BLaER1 (cell line): ENCODE measurements at regions not wholly inside any gene's neighbourhood (a gene's known extent, or its start where the extent isn't known, plus 50 kb on each side); places are given as distances from the start of the nearest gene placed in this dataset.
A peak's percentile ranks its signal among the peaks of the same experiment; 100 is the strongest.

Experiments
- H3K27ac ChIP-seq: shearing (Covaris generic); formaldehyde crosslinking; 2 replicates; pipeline ENCODE4 v1.8.1; 2022
- H3K27me3 ChIP-seq: shearing (Covaris generic); formaldehyde crosslinking; 2 replicates; pipeline ENCODE4 v1.8.1; 2022
- H3K36me3 ChIP-seq: shearing (Covaris generic); formaldehyde crosslinking; 2 replicates; pipeline ENCODE4 v1.8.1; 2022
- H3K4me1 ChIP-seq: shearing (Covaris generic); formaldehyde crosslinking; 2 replicates; pipeline ENCODE4 v1.8.1; 2022
- H3K4me2 ChIP-seq: shearing (Covaris generic); formaldehyde crosslinking; 2 replicates; pipeline ENCODE4 v1.8.1; 2022
- H3K4me3 ChIP-seq: shearing (Covaris generic); formaldehyde crosslinking; 2 replicates; pipeline ENCODE4 v1.8.1; 2022
- H3K9ac ChIP-seq: shearing (Covaris generic); formaldehyde crosslinking; 2 replicates; pipeline ENCODE4 v1.8.1; 2022
- H3K9me3 ChIP-seq: shearing (Covaris generic); formaldehyde crosslinking; 2 replicates; pipeline ENCODE4 v1.8.1; 2022
- H4K20me1 ChIP-seq: shearing (Covaris generic); formaldehyde crosslinking; 2 replicates; pipeline ENCODE4 v1.8.1; 2022
- Cebpa-rat ChIP-seq: shearing (Covaris generic); IDR thresholded peaks from 2 replicates; pipeline ENCODE4 v1.8.1; 2022

DNA sequence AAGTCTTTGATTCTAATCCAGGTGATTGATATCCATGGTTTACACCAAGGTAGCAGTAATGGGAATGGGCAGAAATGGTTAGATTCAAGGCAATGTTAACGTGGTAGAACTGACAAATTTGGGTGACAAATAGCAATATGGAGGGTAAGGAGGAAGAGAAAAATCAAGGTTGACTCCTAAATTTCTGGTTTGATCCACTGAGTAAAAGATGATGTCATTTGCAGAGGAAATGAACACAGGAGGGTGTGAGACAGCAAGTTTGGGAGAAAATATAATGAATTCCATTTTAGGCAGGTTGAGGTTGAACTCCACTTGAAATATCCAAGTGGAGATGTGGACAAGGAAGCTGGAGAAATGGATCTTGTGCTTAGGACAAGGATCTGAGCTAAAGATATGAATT, 170.9 kb upstream of the CAMK1G start:
- no peak overlapping the region for H3K9ac ChIP-seq
- H3K27me3 ChIP-seq = no peaks in the 10 kb centered on the region
- no peaks in the 10 kb centered on the region for H3K36me3 ChIP-seq
- no peak overlapping the region for H3K4me2 ChIP-seq
- H3K4me1 ChIP-seq = no peaks in the 10 kb centered on the region
- H3K27ac ChIP-seq = no peak overlapping the region
- H3K9me3 ChIP-seq = no peaks in the 10 kb centered on the region
- TF ChIP-seq Cebpa-rat = no peak
- H3K4me3 ChIP-seq = no peak overlapping the region
- no peaks in the 10 kb centered on the region for H4K20me1 ChIP-seq

DNA sequence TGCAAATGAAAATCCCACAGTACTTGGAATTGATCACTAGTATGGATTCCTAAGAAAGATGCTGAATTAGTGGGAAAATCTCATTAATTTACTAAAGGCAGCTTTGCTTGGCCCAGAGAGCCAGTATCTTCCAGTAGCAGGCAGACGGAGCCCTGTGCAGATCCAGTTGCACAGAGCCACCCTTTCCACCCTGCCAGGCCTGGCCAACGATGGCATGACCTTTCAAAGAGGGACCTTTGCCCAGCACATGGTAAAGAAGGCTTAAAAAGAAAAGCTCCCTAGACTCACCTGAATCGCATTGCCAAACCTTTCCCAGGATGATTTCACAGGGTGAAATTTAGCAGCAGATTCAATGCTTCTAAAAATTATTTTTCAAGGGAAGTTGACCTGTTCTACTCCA, 170.5 kb upstream of the CAMK1G start:
- Histone ChIP-seq H3K27me3 (no peaks in the 10 kb centered on the region), H3K9me3 (no peaks in the 10 kb centered on the region), H3K9ac (no peak overlapping the region), H3K4me1 (no peaks in the 10 kb centered on the region), H3K4me3 (no peak overlapping the region), H3K36me3 (no peaks in the 10 kb centered on the region), H3K27ac (no peak overlapping the region), H3K4me2 (no peak overlapping the region), H4K20me1 (no peaks in the 10 kb centered on the region)
- TF ChIP-seq Cebpa-rat = no peak

DNA sequence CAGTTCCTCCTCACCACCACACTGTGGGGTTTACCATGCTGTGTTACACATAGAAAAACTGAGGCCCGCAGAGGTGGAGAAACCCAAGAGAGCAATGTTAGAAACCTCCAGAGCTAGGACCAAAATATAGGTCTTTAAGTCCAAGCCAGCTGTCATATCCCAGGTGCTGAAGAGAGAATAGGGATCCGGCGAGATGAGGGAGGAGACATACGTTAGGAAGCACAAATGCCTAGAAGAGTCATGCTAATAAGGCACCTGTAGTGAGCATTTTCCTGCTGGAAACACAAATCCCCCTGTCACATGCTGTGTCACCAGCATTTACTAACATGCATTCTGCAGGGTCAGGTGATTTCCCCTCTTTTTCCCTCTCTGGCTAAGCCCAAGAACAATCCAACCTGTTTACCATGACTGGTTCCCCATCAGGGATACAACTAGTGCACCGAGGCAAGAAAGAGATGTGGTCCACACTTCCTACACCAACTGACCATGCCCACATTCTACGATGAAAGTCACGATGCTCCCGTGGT, 168.6 kb upstream of the CAMK1G start:
- Histone ChIP-seq H4K20me1 (no peaks in the 10 kb centered on the region), H3K27me3 (no peaks in the 10 kb centered on the region), H3K27ac (no peak overlapping the region), H3K4me2 (no peak overlapping the region), H3K9me3 (no peaks in the 10 kb centered on the region), H3K9ac (no peak overlapping the region), H3K4me1 (no peaks in the 10 kb centered on the region), H3K4me3 (no peak overlapping the region), H3K36me3 (no peaks in the 10 kb centered on the region)
- TF ChIP-seq Cebpa-rat = no peak

DNA sequence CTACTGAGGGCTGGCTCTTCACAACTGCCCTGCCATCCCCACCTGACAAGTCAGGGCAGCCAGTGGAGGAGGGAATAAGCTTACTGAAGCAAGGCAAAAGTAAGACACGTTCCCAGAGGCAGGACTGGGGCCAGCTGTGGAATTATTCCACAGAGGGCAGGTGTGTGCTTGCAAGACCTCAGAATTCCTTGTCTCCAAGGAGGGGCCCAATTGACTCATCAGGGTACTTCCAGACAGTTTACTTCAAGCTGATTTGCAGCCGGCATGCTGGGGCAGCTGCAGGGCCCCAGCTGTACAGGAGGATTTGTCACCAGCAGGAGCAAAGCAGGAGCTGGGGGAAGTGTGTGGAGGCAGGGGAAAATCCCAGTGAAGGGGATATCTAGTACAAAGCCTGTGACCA, 167.5 kb upstream of the CAMK1G start:
- no peaks in the 10 kb centered on the region for H3K4me1 ChIP-seq
- no peaks in the 10 kb centered on the region for H3K36me3 ChIP-seq
- H4K20me1 ChIP-seq = no peaks in the 10 kb centered on the region
- H3K9me3 ChIP-seq = no peaks in the 10 kb centered on the region
- no peak overlapping the region for H3K9ac ChIP-seq
- H3K4me3 ChIP-seq = no peak overlapping the region
- no peaks in the 10 kb centered on the region for H3K27me3 ChIP-seq
- no peak overlapping the region for H3K27ac ChIP-seq
- TF ChIP-seq Cebpa-rat = no peak
- no peak overlapping the region for H3K4me2 ChIP-seq

DNA sequence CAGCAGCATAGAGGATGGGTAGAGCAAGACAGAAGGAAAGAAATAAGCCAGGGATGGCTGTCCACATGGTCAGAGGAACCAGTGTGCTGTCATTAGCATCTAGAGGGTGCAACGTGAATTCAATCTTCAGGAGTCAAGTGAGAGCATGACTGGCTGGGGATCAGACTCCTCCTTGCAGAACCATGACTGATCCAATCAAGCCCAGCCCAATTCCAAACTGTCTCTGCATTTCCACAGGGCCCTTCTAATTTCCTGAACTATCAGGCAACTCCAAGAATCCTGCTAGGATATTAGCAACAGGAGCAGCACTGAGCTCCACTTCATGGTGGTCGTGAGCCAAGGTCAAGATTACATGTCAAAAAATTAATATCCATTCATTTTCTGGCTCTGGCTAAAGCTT, 166.8 kb upstream of the CAMK1G start:
- H3K9me3 ChIP-seq = no peaks in the 10 kb centered on the region
- no peak for TF ChIP-seq Cebpa-rat
- no peak overlapping the region for H3K4me2 ChIP-seq
- no peaks in the 10 kb centered on the region for H4K20me1 ChIP-seq
- H3K27me3 ChIP-seq = no peaks in the 10 kb centered on the region
- H3K27ac ChIP-seq = no peak overlapping the region
- no peak overlapping the region for H3K9ac ChIP-seq
- no peaks in the 10 kb centered on the region for H3K36me3 ChIP-seq
- no peaks in the 10 kb centered on the region for H3K4me1 ChIP-seq
- H3K4me3 ChIP-seq = no peak overlapping the region

DNA sequence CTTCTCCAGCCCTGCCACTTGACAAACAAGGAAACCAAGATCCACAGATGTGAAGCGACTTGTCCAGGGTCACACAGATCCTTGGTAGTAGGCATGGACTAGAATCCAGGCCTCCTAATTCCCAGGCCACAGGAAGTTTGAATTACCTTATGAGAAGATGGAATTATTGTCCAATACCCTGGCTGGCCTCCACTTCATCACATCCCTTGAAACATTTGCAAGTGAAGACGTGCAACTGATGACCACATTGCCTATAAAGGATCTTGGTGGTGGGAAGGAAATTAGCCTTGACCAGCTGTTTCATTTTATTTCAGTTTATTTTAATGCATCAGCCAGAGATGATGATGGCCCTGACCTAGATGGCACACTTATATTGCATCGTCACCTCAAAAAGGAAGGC, 165.8 kb upstream of the CAMK1G start:
- H3K36me3 ChIP-seq = no peaks in the 10 kb centered on the region
- no peak overlapping the region for H3K4me2 ChIP-seq
- no peaks in the 10 kb centered on the region for H3K27me3 ChIP-seq
- no peaks in the 10 kb centered on the region for H4K20me1 ChIP-seq
- no peak overlapping the region for H3K4me3 ChIP-seq
- no peaks in the 10 kb centered on the region for H3K4me1 ChIP-seq
- H3K9me3 ChIP-seq = no peaks in the 10 kb centered on the region
- no peak overlapping the region for H3K27ac ChIP-seq
- no peak overlapping the region for H3K9ac ChIP-seq
- TF ChIP-seq Cebpa-rat = no peak

DNA sequence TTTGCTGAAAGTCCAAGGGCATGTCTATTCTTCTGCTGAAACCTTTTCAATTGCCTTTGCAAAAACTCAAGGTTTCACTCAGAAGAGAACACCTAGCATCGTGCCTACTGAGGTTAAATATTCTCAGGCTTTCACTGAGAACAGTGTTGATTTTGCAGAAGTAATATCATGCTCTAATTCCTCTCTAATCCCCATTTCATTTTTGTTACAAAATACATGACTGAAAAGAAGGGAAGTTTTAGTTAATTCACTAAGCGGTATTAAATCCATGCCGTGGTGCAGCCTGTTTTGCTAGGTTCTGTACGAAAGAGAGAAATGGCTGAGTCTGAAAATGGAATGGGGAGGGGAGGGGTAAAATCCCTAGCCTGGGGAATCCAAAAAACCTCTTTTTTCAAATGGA, 163.2 kb upstream of the CAMK1G start:
- Histone ChIP-seq H4K20me1 (no peaks in the 10 kb centered on the region), H3K4me3 (no peak overlapping the region), H3K9ac (no peak overlapping the region), H3K27me3 (no peaks in the 10 kb centered on the region), H3K9me3 (no peaks in the 10 kb centered on the region), H3K36me3 (no peaks in the 10 kb centered on the region), H3K4me1 (no peaks in the 10 kb centered on the region), H3K27ac (no peak overlapping the region), H3K4me2 (no peak overlapping the region)
- no peak for TF ChIP-seq Cebpa-rat

DNA sequence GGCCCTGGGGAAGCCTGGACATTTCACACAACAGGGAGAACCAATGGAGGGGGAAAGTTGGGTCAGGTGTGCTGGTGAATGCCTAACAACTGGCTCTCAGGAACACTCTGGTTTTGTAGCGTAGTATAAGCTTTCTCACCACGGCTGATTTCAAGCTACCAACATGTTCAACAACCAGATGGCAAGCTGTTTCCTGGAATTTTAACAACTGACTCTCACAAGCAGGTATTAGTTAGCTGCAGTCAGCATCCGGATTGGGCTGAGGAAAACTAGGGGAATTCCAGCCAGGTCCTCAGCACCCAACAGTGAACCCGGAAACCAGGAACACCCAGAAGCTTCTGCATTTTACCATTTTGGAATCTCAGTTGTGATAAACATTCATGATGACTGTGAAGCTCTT, 162.3 kb upstream of the CAMK1G start:
- no peaks in the 10 kb centered on the region for H4K20me1 ChIP-seq
- H3K9ac ChIP-seq = no peak overlapping the region
- H3K4me2 ChIP-seq = no peak overlapping the region
- no peaks in the 10 kb centered on the region for H3K9me3 ChIP-seq
- no peak overlapping the region for H3K4me3 ChIP-seq
- peaks cover 7% of the 10 kb centered on the region for H3K4me1 ChIP-seq
- H3K27ac ChIP-seq = no peak overlapping the region
- TF ChIP-seq Cebpa-rat = no peak
- H3K27me3 ChIP-seq = no peaks in the 10 kb centered on the region
- H3K36me3 ChIP-seq = no peaks in the 10 kb centered on the region

DNA sequence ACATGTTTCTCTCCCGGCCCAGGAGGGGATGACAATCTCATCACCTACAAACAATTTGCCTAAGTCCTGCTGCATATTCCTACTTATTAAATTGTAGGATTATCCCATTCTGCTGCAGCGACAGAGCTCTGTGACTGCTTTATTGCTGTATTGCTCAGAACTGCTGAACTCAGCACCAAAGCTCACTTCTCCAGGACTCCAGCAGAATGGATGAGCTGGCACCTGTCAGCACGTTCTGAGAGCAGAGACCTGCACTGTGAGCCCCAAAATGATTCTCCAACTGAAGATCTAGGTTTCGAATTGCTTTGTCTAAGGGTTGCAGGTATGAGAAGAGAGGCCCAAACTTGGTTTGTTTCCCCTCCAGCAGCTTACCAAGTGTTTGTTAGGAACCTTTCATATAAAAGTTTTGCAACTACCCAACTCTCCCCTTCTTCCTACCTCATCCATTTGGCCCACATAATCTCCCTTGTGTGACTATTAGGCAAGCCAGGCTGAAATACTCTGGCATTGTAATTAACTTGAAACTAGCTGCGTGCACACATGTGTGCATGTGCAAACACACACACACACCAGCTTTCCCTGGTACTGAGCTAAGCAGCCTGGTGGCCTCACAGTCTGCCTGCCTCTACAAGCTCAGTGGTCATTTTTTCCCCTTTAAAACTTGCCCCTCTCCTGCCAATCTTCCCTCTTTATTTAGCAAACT, 161.4 kb upstream of the CAMK1G start:
- no peaks in the 10 kb centered on the region for H3K9me3 ChIP-seq
- H3K4me2 ChIP-seq = no peak overlapping the region
- H3K27ac ChIP-seq = no peak overlapping the region
- H3K36me3 ChIP-seq = no peaks in the 10 kb centered on the region
- no peak for TF ChIP-seq Cebpa-rat
- no peak overlapping the region for H3K4me3 ChIP-seq
- no peaks in the 10 kb centered on the region for H3K27me3 ChIP-seq
- peaks cover 8% of the 10 kb centered on the region for H3K4me1 ChIP-seq
- no peaks in the 10 kb centered on the region for H4K20me1 ChIP-seq
- H3K9ac ChIP-seq = no peak overlapping the region

DNA sequence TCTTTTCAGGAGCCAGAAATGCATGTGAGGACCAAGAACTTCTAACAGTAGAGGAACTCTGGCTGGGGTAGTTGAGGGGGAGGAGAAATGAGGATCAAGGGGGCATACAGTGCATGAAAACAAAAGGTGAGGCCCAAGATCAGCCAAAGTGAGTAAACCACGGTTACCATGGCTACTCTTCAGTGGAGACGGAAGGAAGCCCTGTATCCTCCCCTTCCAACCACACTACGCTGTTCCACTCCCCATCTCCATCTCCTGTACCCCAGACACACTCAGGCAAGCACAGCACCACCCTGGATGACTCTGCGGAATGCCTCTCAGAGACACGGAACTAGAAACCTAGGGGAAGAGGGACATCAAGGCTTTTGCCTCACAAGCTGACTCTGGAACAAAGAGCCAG, 157.6 kb upstream of the CAMK1G start:
- Histone ChIP-seq H3K27ac (no peak overlapping the region), H3K4me1 (peaks cover 8% of the 10 kb centered on the region), H3K4me2 (peak overlapping the region; percentile 22; the same call in 1 of the 2 replicates), H3K9ac (no peak overlapping the region), H3K4me3 (no peak overlapping the region), H3K27me3 (no peaks in the 10 kb centered on the region), H3K9me3 (no peaks in the 10 kb centered on the region), H4K20me1 (no peaks in the 10 kb centered on the region), H3K36me3 (no peaks in the 10 kb centered on the region)
- no peak for TF ChIP-seq Cebpa-rat

DNA sequence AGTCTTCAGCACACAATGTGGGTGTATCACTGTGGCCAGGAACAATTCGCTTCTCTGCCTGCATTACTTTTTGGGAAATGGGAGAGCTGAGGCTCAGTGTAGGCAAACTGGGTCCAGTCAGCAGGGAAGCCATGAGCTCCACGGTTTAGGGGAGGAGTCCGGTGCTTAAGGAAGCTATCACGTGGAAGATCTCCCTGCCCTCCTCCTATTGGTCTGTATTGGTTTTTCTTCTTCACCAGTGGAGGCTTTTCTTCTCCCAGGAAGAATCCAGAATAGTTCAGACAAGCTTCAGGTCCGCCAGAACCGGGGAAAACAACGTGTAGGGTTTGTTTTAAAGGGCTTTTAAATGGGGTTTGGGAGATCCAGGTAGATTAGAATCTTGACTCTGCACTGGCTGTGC, 156.2 kb upstream of the CAMK1G start:
- Histone ChIP-seq H3K9me3 (no peaks in the 10 kb centered on the region), H3K36me3 (no peaks in the 10 kb centered on the region), H3K9ac (no peak overlapping the region), H4K20me1 (no peaks in the 10 kb centered on the region), H3K4me2 (no peak overlapping the region), H3K27ac (no peak overlapping the region), H3K27me3 (no peaks in the 10 kb centered on the region), H3K4me3 (no peak overlapping the region), H3K4me1 (peaks cover 8% of the 10 kb centered on the region)
- TF ChIP-seq Cebpa-rat = no peak
